SK-N-SH treated with all-trans-retinoic acid at 6 μM for 48 hours (cell line): ENCODE measurements at regions not wholly inside any gene's neighbourhood (a gene's known extent, or its start where the extent isn't known, plus 50 kb on each side); places are given as distances from the start of the nearest gene placed in this dataset.

ENCODE experiments used
- ARNTL ChIP-seq: fragments of 450-650 bp; formaldehyde crosslinking; IDR thresholded peaks from 2 replicates; pipeline ENCODE4 v1.5.0; 2020; ENCODE audit warnings: low read depth, mild to moderate bottlenecking, moderate library complexity, borderline replicate concordance
- GLIS3 ChIP-seq: fragments of 250-450 bp; sonication (Bioruptor Pico); IDR thresholded peaks from 2 replicates; pipeline ENCODE4 v1.5.0; 2020; ENCODE audit warnings: mild to moderate bottlenecking, moderate library complexity
- PATZ1 ChIP-seq: fragments of 250-450 bp; sonication (Bioruptor Pico); IDR thresholded peaks from 2 replicates; pipeline ENCODE4 v1.8.0; 2020; ENCODE audit warnings: mild to moderate bottlenecking, moderate library complexity, borderline replicate concordance
- PPARA ChIP-seq: fragments of 250-450 bp; sonication (Bioruptor Pico); IDR thresholded peaks from 2 replicates; pipeline ENCODE4 v1.5.0; 2020; ENCODE audit warnings: mild to moderate bottlenecking, borderline replicate concordance
- RARB ChIP-seq: fragments of 250-450 bp; sonication (Bioruptor Pico); IDR thresholded peaks from 2 replicates; pipeline ENCODE4 v1.8.0; 2021; ENCODE audit warnings: mild to moderate bottlenecking, moderate library complexity
- SNAI2 ChIP-seq: fragments of 250-450 bp; sonication (Bioruptor Pico); IDR thresholded peaks from 2 replicates; pipeline ENCODE4 v1.5.0; 2020; ENCODE audit warnings: mild to moderate bottlenecking, moderate library complexity
- TSHZ2 ChIP-seq: fragments of 250-450 bp; sonication (Bioruptor Pico); IDR thresholded peaks from 2 replicates; pipeline ENCODE4 v1.5.0; 2020; ENCODE audit warnings: mild to moderate bottlenecking, moderate library complexity
- ZC3H10 ChIP-seq: fragments of 250-450 bp; sonication (Bioruptor Pico); IDR thresholded peaks from 2 replicates; pipeline ENCODE4 v1.5.1; 2021; ENCODE audit warnings: mild to moderate bottlenecking, moderate library complexity
- ZFP3 ChIP-seq: fragments of 250-450 bp; sonication (Bioruptor Pico); IDR thresholded peaks from 2 replicates; pipeline ENCODE4 v1.5.0; 2020; ENCODE audit warnings: mild to moderate bottlenecking, moderate library complexity
- ZFP30 ChIP-seq: fragments of 450-650 bp; formaldehyde crosslinking; IDR thresholded peaks from 2 replicates; pipeline ENCODE4 v1.5.0; 2022; ENCODE audit warnings: mild to moderate bottlenecking, moderate library complexity
- ZNF8 ChIP-seq: fragments of 450-650 bp; formaldehyde crosslinking; IDR thresholded peaks from 2 replicates; pipeline ENCODE4 v1.5.0; 2020; ENCODE audit warnings: mild to moderate bottlenecking, moderate library complexity

GRCh38 chr12:127881371-127882140, 385.4 kb upstream of the TMEM132C start:
- no peak for TF ChIP-seq GLIS3 (CRISPR knock-in tag)
- no peak for TF ChIP-seq ZC3H10 (CRISPR knock-in tag)
- TF ChIP-seq PPARA (CRISPR knock-in tag) = no peak
- no peak for TF ChIP-seq RARB (CRISPR knock-in tag)
- no peak for TF ChIP-seq PATZ1
- TF ChIP-seq SNAI2 (CRISPR knock-in tag) = no peak
- no peak for TF ChIP-seq ZFP3
- no peak for TF ChIP-seq ARNTL (CRISPR knock-in tag)
- no peak for TF ChIP-seq TSHZ2 (CRISPR knock-in tag)
- TF ChIP-seq ZFP30 (CRISPR knock-in tag) = no peak
- no peak for TF ChIP-seq ZNF8
